Dedifferentiated amniotic fluid mesenchymal stem cell (primary cell): ENCODE measurements at regions not wholly inside any gene's neighbourhood (a gene's known extent, or its start where the extent isn't known, plus 50 kb on each side); places are given as distances from the start of the nearest gene placed in this dataset.

ENCODE experiments used
- DNase-seq: peaks from one replicate; pipeline ENCODE4 v3.0.0-alpha.2; 2016; ENCODE audit errors: extremely low spot score

DNA sequence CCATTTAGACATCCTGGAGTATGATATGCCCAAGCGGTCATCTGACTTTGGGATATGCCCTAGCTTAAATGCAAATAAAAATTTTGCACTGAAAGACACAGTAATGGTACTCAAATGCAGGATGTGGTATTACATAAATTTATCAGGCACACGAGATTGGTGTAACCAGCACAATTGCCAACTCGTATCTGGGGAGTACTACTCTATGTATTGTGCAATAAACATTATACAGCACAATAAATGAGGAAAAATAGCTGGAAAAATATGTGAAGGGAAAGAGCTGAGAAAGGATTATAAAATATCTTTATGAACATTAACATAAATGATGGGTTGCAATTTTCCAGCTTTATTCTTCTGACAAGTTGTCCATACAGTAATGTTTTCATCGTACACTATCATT is 505.5 kb upstream of the TENM3 start:
- DNase-seq = no peak

DNA sequence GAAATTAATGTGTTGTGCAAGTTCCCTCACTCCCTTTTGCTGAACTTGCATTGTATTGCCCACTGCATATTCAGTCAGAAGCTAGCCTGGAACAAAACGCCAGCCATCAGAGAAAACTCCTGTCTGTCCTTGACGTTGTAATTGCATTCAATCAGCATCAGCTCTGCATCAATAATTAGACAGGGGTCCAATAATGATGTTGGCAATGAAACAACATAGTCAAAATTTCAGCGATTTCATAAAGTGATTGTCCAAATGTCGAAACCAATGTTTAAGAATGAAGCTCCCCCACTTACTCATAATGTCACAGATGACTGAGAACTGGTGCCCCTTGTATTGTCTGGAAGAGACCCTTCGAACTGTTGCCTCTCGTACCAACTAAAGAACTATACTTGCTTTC is 504.2 kb upstream of the TENM3 start:
- no peak for DNase-seq

DNA sequence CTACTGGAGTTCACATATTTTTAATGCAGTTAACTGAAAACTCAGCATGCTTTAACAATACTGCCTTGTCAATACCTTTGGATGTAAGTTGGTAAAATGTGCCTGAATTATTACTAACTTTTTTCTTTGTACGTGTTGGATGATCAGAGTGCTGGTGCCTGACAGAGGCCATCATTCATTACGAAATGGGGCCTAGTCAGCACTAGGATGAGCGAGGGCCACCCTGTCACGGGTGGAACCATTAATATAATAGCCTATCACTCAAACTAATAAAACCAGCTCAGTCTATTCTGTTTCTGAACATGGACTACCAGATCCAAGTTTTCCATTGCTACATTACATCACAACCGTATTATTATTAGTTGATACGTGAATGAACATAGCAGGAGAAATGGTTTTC is 501.7 kb upstream of the TENM3 start:
- no peak for DNase-seq

DNA sequence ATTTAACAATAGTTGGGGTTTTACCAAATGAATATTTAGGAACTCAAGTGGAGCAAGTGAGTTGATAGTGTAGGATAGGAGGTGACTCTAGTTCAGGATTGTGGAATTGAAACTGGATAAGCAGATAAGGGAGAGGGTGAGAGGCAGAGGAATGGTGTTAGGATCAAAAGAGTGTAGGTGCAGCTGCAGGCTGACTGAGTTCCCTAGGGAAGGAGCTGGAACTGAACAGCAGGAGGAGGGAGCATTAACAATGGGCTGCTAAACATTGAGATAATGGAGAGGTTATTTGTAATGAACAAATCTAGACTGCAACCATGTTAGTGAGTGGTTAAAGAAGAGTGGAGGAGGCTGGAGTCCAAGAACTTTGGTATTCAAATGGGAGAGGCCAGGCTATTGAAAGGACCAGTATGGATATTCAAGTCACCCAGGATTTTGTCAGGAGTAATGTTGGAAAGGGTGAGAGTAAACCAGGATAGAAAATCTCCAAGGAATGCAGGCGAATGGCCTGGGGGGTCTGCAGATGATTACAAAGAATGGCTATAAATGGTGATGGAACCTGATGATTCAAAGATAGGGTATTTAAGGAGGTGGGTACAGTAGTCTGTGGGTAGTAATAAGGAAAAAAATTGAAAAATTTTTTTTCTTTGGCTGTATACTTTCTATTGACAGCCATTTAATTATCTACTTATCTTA is 497.1 kb upstream of the TENM3 start:
- DNase-seq = no peak

DNA sequence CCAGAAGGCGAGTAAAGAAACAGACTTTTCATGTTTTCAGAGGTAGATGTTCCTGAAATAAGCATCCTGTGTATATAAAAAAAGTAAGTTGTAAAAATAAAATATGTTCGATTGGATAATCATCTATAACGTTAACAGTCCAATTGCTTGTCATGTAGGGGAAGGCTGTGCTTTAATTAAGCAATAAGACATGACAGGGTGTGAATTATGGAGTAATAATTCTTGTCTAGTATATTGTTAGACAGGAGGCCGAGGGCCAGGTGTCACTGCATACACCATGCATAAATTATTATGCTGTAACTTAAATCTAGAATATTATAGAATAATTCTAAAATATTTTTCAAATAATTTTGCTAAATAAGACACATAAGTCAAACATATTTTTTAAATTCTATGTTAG is 494.6 kb upstream of the TENM3 start:
- no peak for DNase-seq

DNA sequence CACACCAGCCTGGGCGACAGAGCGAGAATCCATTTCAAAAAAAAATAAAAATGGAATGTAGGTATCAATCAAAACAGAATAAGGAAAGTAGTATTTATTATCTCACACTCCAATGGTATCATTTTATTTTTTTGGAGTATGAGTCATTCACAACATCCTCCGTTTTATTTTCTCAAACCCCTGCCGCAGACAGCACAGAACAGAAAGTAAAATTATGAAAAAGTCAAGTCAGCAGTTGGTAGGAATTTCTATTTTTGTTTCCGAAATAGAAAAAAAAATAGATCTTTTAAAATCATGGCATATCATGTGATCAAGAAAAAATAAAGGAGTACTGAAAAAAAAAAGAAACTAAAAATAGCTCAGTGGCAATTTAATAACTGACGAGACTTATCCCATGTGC is 490.7 kb upstream of the TENM3 start:
- no peak for DNase-seq

DNA sequence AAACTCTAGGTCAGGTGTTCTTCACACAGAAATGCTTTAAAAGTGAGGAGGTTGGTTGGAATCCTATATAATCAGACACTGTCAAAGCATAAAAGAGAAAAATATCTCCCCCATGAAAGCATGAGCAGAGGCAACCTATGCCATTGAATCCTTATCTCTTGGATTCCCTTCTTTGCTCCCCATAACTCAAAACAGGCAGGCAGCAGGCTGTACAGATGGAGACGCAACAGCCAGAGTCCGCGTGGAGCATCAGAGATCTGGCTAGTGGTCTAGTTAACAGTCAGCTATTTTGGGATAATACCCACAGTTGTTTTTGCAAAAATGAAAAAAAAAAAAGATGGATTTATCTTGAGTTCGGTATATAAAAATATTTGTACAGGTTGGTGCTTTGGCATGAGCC is 490.0 kb upstream of the TENM3 start:
- no peak for DNase-seq

DNA sequence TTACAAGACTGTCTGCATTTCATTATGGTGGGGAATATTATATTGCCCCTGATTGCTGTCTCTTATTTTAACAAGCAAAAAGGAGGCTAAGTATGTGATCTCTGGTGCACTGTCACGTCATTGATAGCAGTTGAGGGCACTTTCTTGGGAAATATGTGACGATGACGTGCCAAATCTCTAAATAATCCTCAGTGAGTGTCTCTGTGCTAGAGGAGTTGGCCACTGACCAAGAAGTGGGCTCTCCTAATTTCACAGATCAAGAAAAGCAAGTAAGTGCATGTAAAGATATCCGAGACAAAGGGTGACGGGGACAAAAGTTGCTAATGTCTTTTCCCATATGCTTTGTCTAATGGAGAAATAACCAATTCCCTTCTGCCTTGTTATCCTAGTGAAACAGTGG is 487.4 kb upstream of the TENM3 start:
- no peak for DNase-seq

DNA sequence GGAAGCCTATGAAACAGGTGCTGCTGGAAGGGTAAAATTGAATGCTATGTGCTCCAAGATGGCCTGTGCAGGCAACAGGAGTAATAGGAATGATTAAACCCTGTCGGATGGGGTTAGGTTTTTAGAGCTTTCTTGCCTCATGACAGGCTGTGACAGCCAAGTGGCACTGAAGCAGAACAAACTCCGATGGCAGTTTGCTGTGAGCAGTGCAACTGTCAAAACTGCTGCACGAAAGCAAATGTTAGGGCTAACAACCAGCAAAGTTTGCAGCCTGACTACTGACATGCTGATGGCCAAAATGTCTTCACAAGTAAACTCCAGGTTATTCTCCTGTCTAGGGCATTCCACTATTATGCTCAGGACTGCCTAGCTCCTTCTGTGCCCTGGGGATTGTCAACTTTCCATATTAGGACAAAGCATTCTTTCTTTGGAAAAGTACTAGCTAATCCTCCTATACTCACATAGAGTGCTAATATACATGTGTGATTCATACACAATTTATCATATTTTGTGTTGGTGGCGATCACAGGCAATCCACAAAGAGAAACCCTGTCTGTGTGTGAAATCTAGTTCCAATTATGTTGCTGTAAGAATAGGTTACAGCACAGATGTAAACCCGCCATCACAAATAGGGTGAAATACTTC is 486.6 kb upstream of the TENM3 start:
- DNase-seq = no peak

DNA sequence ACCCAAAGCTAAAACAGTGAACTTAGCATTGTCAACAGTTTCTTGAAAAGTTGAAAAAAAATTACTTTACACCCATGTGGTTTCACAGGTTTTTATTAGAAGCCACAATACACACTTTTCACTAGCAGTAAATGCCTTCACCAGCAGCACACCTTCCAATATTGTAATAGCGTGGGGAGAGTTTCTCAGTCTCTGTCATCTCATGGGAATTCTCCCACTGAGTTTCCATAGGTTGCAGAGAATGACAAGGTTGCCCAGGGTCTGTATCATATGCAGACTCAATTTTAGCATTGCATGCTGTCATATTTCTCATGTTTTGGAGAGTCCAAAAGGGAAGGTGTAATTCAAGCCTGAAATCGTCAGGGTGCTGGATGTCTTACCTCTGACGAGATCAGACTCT is 486.1 kb upstream of the TENM3 start:
- no peak for DNase-seq

DNA sequence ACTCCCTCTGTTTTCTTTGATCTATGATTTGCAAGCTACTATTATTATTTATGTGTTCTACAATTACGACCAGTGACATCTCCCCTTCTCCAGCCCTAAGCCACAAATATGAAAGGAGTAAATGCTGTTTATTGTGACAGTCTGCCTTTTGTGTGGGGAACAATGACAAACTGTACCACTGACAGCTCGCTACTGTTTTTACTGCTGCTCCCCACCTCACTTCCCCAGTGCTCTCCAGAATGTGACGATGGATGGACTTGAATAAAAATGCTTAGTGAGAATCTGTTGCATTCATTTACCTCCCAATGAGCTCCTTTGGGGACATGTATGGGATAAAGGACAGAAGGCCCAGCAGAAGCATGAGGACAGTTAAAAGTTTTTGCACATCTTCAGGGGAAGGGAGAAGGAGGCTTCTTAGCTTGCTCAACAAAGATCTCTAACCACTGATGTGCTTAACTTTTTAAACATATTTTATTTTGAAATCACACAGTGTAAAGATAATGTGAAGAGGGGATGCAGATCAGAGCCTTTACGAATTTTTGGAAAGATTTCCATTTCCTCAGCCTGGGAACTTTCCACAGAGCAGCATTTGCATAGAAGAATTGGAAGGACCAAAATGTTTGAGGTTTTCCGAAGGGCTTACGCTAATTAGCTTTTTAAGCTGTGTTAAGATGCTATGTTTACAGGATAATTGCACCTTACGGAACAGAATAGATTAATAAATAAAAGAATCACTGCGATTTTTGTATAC is 485.1 kb upstream of the TENM3 start:
- no peak for DNase-seq

DNA sequence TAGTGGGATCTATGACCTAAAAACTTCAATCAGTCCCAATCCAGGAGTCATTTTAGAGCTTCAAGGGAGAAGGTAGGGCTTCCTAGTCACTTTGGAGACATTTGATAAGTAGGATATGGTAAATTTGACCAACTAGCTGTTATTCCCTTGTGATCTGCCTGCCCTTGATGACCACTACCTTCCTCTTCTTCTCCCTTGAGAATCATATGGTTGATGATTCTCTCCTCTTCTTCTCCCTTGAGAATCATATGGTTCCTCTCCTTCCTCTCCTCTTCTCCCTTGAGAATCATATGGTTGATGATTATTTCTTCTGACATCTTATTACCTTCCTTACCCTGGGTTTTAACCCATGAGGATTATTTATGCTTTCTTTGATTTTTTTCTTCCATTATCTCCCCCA is 482.6 kb upstream of the TENM3 start:
- no peak for DNase-seq

DNA sequence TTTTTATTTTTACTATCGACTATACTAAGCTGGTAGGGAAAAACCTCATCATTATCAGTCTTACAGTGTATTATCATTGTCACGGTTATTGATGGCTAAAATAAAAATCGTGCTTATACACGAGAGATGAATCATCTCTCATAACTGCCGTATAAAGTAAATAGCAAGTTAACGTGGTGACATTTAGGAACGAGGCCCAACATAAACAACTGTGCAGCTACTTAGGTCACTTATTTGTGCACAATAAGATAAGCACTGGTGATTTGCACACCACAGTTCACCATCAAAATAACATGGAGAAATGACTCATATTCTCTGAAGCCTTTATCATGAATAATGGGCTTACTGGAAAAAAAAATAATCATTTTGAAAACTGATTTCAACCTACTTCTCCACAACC is 482.0 kb upstream of the TENM3 start:
- DNase-seq = no peak

DNA sequence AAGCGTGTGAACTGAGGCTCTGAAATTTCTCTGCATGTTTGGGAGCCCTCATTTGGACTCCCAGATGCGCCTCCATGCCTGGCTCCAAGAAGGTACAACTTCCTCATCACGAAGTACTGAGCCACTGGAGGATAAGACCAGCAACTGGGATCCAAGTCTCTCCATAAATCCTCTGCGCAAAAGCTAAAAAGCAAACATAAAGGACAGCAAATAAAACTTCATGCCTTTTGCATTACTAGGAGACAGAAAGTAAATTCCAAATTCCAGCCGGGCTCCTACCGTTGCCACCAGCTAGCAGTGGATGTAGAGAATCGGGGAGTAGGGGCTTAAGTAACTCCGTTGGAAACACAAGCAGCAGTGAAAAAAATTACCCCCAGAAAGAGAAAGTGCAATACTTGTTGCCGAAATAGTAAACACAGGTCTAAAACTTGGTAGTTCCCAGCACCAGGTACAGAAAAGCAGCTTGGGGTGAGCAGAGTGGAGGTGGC is 477.1 kb upstream of the TENM3 start:
- DNase-seq = no peak

DNA sequence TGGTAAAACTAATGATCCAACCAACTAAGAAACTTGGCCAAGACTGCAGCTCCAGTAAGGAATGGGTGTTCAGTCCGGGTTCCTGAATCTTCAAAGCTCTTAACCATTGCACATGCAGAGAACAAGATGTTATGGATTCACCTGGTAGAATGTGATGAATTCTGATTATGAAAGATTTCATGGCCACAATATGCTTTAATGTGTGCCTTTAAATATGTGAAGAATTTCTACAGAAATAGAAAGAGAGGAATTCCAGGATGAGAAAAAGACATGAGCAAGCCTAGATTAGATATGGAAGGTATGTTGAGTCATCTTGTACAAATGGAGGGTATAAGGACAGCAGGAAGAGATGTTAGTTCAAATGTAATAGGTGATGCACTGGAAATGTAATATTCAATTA is 472.2 kb upstream of the TENM3 start:
- DNase-seq = no peak

DNA sequence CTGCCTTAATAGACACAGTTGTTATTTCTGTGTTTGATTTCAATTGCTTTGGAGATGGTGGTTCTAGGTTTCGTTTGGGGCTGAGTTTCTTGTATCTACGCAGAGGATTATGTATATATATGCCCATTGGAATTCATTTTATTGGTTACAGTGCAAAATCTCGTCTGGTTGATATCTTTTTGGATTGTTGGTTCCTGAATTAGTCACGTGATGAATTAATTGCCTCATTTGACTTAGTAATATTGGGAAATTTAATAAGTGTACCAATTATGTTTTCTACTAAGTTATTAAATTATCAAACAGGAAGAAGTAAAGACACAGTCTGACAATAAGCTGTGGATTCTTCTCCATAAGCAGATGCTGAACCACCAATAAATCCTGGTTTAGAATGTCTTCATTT is 467.9 kb upstream of the TENM3 start:
- no peak for DNase-seq

DNA sequence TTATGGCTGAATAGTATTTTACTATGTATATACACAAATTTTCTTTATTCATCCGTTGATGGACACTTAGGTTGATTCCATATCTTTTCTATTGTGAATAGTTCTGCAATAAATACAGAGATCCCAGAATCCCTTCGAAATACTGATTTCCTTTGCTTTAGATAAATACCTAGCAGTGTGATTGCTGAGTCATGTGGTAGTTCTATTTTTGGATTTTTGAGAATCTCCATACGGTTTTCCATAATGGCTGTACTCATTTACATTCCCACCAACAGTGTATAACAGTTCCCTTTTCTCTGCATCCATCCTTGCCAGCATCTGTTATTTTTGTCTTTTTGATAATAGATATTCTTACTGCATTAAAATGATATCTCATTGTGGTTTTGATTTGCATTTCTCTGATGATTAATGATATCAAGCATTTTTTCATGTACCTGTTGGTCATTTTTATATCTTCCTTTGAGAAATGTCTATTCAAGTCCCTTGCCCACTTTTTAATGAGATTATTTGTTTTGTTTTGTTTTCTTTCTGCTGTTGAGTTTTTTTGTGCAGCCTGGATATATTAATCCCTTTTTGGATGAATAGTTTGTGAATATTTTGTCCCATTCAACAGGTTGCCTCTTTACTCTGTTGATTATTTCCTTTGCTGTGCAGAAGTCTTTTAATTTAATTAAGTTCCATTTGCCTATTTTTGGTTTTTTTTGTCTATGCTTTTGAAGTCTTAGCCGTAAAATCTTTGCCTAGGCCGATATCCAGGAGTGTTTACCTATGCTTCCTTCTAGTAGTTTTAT is 466.7 kb upstream of the TENM3 start:
- DNase-seq = no peak

DNA sequence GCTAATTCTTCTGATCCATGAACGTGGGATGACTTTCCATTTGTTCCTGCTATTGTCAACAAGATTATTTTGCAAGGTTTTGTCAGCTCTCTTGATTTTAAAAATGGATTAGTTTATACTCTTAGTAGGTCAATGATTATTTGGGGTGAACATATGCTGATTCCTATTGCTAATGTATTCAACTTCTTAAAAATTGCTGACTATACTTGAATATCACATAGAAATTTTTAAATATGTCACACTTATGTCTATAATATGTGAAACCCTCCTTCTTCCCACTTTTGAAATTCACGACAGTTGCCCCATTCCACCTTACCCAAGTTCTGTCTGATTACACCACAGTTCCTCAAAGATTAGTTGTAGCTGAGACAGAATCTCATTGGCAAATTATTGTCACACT is 465.7 kb upstream of the TENM3 start:
- no peak for DNase-seq

DNA sequence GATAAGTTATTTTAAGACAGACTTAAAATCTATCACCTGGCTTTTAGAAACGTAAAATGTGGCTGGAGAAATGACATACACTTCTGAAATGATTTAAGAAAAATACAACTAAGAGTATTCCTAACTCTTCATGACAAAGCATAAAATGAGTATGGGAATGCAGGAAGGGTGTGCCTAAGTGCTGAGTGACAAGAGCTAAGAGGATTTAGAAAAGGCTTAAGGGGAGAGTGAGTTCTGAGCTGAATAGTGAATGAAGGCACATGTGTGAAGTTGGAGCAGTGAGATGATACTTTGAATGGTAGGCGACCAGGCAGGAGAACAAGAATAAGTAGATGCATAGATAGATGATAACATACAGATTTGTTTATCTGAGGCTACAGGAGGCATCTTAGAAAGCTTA is 458.3 kb upstream of the TENM3 start:
- no peak for DNase-seq

DNA sequence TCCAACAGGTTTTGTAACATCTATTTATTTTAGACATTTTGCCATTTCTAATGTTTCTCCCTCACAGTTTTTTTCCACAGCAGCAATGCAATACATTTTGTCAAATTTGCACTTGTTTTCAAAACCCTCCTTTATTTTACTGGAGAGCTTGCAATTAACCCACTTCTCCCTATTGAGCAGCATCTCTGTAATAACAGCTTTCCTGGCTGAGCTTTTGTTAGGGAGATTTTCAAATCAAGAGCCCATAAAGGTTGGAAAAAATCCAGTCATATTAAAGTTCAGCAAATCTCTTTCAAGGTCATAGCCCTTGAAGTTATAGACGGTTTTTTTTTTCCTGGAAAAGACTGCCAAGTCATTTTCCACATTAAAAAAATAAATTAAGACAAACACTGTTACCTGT is 450.6 kb upstream of the TENM3 start:
- DNase-seq = no peak

DNA sequence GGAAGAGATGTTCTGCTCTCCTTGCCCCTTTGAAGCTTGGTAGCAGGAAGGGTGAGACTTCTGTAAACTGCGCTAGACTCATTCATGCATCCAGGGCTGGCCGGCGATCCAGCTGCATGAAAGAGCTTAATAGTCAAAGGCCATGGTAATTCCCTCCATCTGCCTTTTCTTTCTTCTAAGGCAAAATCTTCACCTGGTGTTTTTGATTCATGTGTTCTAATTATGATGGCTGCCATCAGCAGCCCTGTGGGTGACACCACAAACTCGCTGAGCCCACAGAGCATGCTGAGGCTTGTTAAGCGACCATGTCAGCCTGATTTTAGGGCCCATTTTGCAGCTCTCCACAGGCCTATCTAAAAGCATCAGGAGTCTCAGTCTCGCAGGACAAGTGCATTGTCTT is 450.1 kb upstream of the TENM3 start:
- DNase-seq = no peak

DNA sequence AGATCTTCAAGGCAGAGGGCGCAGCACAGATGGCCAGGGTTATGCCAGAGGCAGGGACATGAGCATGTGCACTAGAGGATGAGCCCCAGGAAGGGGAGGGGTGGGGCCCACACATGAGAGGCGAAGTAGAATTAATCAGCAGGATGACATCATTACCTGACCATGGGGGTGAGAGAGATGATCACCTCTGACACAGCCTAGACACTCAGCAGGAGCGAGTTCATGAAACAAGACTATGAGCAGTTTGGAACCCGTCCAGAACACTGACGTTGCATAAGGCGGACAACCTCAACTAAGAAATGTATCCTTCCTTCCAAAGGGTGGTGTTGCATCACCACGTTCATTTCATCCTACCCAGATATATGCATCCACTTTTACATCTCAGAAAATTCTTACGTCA is 446.7 kb upstream of the TENM3 start:
- DNase-seq = no peak
